K562 (cell line): ENCODE measurements at regions not wholly inside any gene's neighbourhood (a gene's known extent, or its start where the extent isn't known, plus 50 kb on each side); places are given as distances from the start of the nearest gene placed in this dataset.

Experiments
- ATF3 ChIP-seq, 2 experiments: fragments of 450-650 bp in 1 of 2; sonication (generic) in 1 of 2; formaldehyde crosslinking in 1 of 2; IDR thresholded peaks in 1 of 2; conservative IDR thresholded peaks in 1 of 2; 2 replicates each; pipeline versions ENCODE4 v1.6.1 to v1.8.1; 2016 to 2023; ENCODE audit warnings: mild to moderate bottlenecking in 2 of 2, moderate library complexity in 2 of 2, inconsistent platforms in 1 of 2, missing genetic modification reagents in 1 of 2
- ATF4 ChIP-seq: fragments of 450-650 bp; formaldehyde crosslinking; IDR thresholded peaks from 2 replicates; pipeline ENCODE4 v1.4.0; 2022; ENCODE audit warnings: mild to moderate bottlenecking, moderate library complexity
- BDP1 ChIP-seq: IDR thresholded peaks from 3 replicates; pipeline ENCODE4 v1.6.1; 2011; ENCODE audit not compliant: insufficient read length, insufficient read depth
- E2F8 ChIP-seq: fragments of 450-650 bp; IDR thresholded peaks from 2 replicates; pipeline ENCODE4 v1.7.1; 2018; ENCODE audit warnings: mild to moderate bottlenecking, low read depth; ENCODE audit not compliant: partially characterized antibody
- ETV1 ChIP-seq: fragments of 450-650 bp; conservative IDR thresholded peaks from 2 replicates; pipeline ENCODE4 v1.6.1; 2016; ENCODE audit warnings: missing genetic modification characterization, control low read depth, low read depth, missing compliant biosample characterization
- FOXJ2 ChIP-seq: fragments of 200-800 bp; sonication (Bioruptor generic); IDR thresholded peaks from 2 replicates; pipeline ENCODE4 v1.6.1; 2016; ENCODE audit warnings: missing genetic modification characterization, missing compliant biosample characterization
- TCF15 ChIP-seq: fragments of 250-450 bp; sonication (Bioruptor Pico); IDR thresholded peaks from 2 replicates; pipeline ENCODE4 v1.8.0; 2022; ENCODE audit warnings: moderate library complexity, mild to moderate bottlenecking, inconsistent platforms
- ZNF280A ChIP-seq: fragments of 450-650 bp; IDR thresholded peaks from 2 replicates; pipeline ENCODE4 v1.6.1; 2018; ENCODE audit warnings: mild to moderate bottlenecking, low read depth; ENCODE audit not compliant: partially characterized antibody

GRCh38 chr5:163727028-163727427, 221.6 kb downstream of the MAT2B start (continued):
- TF ChIP-seq ZNF280A = no peak
- TF ChIP-seq BDP1 = no peak
- TF ChIP-seq ATF3 (IDR thresholded peaks at IDR 0.05) = no peak
- no peak for TF ChIP-seq ATF3 (CRISPR knock-in tag; conservative IDR thresholded peaks at IDR 0.05)
- no peak for TF ChIP-seq ATF4 (CRISPR knock-in tag)
- no peak for TF ChIP-seq TCF15 (CRISPR knock-in tag)
- no peak for TF ChIP-seq E2F8
- no peak for TF ChIP-seq FOXJ2
- no peak for TF ChIP-seq ETV1 (tag)
